ENCODE measurements at regions not wholly inside any gene's neighbourhood (a gene's known extent, or its start where the extent isn't known, plus 50 kb on each side); places are given as distances from the start of the nearest gene placed in this dataset.

DNA sequence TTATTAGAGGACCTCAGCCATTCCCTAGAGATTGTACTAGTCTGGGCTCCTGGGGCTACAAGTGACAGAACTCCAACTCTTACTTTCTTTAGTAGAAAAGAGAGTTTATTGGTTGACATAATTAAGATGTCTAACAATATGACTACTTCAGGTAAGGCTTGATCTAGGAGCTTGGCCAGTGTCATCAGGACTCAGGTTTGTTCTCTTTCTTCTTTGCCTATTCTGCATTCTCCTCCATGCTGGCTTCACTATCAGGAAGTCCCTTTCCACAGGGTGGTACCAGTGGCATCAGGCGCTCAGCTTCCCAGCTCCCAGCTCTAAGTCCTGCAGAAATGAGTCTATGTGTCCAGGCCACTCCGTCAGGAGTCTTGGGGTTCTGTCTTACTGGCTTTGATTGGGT is 286.1 kb upstream of the EEF2KMT start:
- H3K36me3 ChIP-seq (ENCODE audit: control insufficient read depth in 2 of 2, extremely low read depth in 1 of 2, insufficient read depth in 2 of 2, low read length in 2 of 2) = no peaks in the 10 kb centered on the region
- no peaks in the 10 kb centered on the region for H3K79me2 ChIP-seq (ENCODE audit: control insufficient read depth, insufficient read depth, low read length)
- FAIRE-seq = no peak
- no peaks in the 10 kb centered on the region for H4K20me1 ChIP-seq (replicated peaks; ENCODE audit: control insufficient read depth, extremely low read depth, insufficient read depth, low read length)
- H3K4me2 ChIP-seq (ENCODE audit: insufficient read depth, low read length) = no peak overlapping the region
- ChIA-PET POLR2A (no interaction called here), CTCF (no interaction called here)
- no peak overlapping the region for H3K27ac ChIP-seq (ENCODE audit: insufficient read depth, low read depth, low read length)
- TF ChIP-seq FOS (IDR thresholded peaks at IDR 0.05; ENCODE audit: borderline replicate concordance, insufficient read depth, low read length) = no peak
- no peak for TF ChIP-seq JUN (IDR thresholded peaks at IDR 0.05; ENCODE audit: borderline replicate concordance, insufficient read depth, insufficient read length, low read depth)
- no peak for TF ChIP-seq EZH2 (IDR thresholded peaks at IDR 0.05; ENCODE audit: borderline replicate concordance, low read depth, low read length, severe bottlenecking)
- TF ChIP-seq, protein P1, sequence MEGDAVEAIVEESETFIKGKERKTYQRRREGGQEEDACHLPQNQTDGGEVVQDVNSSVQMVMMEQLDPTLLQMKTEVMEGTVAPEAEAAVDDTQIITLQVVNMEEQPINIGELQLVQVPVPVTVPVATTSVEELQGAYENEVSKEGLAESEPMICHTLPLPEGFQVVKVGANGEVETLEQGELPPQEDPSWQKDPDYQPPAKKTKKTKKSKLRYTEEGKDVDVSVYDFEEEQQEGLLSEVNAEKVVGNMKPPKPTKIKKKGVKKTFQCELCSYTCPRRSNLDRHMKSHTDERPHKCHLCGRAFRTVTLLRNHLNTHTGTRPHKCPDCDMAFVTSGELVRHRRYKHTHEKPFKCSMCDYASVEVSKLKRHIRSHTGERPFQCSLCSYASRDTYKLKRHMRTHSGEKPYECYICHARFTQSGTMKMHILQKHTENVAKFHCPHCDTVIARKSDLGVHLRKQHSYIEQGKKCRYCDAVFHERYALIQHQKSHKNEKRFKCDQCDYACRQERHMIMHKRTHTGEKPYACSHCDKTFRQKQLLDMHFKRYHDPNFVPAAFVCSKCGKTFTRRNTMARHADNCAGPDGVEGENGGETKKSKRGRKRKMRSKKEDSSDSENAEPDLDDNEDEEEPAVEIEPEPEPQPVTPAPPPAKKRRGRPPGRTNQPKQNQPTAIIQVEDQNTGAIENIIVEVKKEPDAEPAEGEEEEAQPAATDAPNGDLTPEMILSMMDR (IDR thresholded peaks at IDR 0.05; ENCODE audit: extremely low read depth in 1 of 2, insufficient read depth in 1 of 2, low read depth in 1 of 2, low read length in 2 of 2) = no peak
- no peak for TF ChIP-seq POLR2AphosphoS5 (IDR thresholded peaks at IDR 0.05; ENCODE audit: insufficient read depth, low read depth, low read length)
- TF ChIP-seq, protein P2, sequence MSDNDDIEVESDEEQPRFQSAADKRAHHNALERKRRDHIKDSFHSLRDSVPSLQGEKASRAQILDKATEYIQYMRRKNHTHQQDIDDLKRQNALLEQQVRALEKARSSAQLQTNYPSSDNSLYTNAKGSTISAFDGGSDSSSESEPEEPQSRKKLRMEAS (IDR thresholded peaks at IDR 0.05; ENCODE audit: insufficient read depth, insufficient read length) = no peak
- no peak for TF ChIP-seq MYC (IDR thresholded peaks at IDR 0.05; ENCODE audit: low read depth, low read length)
- TF ChIP-seq POLR2A (IDR thresholded peaks at IDR 0.05; ENCODE audit: low read depth, low read length) = no peak
- TF ChIP-seq GATA2 (IDR thresholded peaks at IDR 0.05; ENCODE audit: insufficient read depth, insufficient read length, low read depth, low read length) = no peak
- no peaks in the 10 kb centered on the region for H3K4me1 ChIP-seq (ENCODE audit: control insufficient read depth, extremely low read depth, insufficient read depth, low read length)
- peaks cover 2% of the 10 kb centered on the region for H3K9me3 ChIP-seq (replicated peaks; ENCODE audit: control insufficient read depth, insufficient read depth, low read length)
- no peak overlapping the region for H2AFZ ChIP-seq (ENCODE audit: low read depth, low read length)
- H3K4me3 ChIP-seq (replicated peaks in 1 of 3; ENCODE audit: insufficient read depth in 1 of 3, low read depth in 1 of 3, low read length in 3 of 3) = no peak overlapping the region
- no peaks in the 10 kb centered on the region for H3K9me1 ChIP-seq (replicated peaks; ENCODE audit: control insufficient read depth, extremely low read depth, insufficient read depth, low read length)
- no peak for DNase-seq (ENCODE audit: low read depth, low spot score)
- H3K9ac ChIP-seq (replicated peaks; ENCODE audit: extremely low read depth, insufficient read depth, low read length) = no peak overlapping the region
- dilution Hi-C loops (cut with MboI; ENCODE audit: extremely low pct_ligation_motif_present, low sequenced_read_pairs) = no loop called here
- no peaks in the 10 kb centered on the region for H3K27me3 ChIP-seq (ENCODE audit: control insufficient read depth in 2 of 2, insufficient read depth in 2 of 2, low read length in 2 of 2)
- intact Hi-C loops (cut with micrococcal nuclease) = no loop called here
- no TSS peak for BruUV-seq (replicated peaks)
